ENCODE measurements at regions not wholly inside any gene's neighbourhood (a gene's known extent, or its start where the extent isn't known, plus 50 kb on each side); places are given as distances from the start of the nearest gene placed in this dataset.

DNA sequence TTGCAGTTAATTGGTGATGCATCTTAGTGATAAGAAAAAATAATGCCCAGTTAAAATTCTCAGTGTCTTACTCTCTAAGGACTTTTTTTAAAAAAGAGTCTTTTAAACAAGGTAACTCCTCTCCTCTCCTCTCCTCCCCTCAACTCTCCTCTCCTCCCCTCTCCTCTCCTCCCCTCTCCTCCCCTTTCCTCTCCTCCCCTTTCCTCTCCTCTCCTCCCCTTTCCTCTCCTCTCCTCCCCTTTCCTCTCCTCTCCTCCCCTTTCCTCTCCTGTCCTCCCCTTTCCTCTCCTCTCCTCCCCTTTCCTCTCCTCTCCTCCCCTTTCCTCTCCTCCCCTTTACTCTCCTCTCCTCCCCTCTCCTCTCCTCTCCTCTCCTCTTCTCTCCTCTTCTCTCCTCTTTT lies 675.9 kb upstream of the RBFOX1 start:
- ATAC-seq (no peak), FAIRE-seq (no peak), DNase-seq (no peak)
- Histone ChIP-seq H3K27ac (no peak overlapping the region), H3K9me3 (no peaks in the 10 kb centered on the region), H3K36me3 (no peaks in the 10 kb centered on the region), H3K4me1 (no peaks in the 10 kb centered on the region), H3K27me3 (no peaks in the 10 kb centered on the region), H3K4me3 (no peak overlapping the region)
- intact Hi-C loops (cut with DNase I): loop anchor here in 1 of 3 donors (10.0 kb wide), 1 partner anchor 62 kb away; no protein-coding TSS in a partner anchor
- TF ChIP-seq, protein P1, sequence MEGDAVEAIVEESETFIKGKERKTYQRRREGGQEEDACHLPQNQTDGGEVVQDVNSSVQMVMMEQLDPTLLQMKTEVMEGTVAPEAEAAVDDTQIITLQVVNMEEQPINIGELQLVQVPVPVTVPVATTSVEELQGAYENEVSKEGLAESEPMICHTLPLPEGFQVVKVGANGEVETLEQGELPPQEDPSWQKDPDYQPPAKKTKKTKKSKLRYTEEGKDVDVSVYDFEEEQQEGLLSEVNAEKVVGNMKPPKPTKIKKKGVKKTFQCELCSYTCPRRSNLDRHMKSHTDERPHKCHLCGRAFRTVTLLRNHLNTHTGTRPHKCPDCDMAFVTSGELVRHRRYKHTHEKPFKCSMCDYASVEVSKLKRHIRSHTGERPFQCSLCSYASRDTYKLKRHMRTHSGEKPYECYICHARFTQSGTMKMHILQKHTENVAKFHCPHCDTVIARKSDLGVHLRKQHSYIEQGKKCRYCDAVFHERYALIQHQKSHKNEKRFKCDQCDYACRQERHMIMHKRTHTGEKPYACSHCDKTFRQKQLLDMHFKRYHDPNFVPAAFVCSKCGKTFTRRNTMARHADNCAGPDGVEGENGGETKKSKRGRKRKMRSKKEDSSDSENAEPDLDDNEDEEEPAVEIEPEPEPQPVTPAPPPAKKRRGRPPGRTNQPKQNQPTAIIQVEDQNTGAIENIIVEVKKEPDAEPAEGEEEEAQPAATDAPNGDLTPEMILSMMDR (IDR thresholded peaks at IDR 0.05): no peak

DNA sequence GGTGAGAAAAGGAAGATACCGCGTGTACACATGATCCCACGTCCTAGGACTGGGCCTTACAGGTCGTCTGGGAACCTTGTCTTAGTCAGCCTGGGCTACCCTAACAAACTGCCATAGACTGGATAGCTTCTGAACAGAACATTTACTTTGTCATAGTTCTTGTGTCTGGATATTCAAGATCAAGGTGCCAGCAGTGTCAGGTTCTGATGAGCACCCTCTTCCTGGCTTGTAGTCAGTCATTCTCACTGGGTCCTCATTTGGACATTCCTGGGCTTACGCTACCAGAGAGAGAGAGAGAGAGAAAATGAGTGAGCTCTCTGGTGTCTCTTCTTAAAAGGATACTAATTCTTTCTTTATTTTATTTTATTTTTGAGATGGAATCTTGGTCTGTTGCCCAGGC lies 685.8 kb upstream of the RBFOX1 start:
- no peak for ATAC-seq
- Histone ChIP-seq H3K27ac (no peak overlapping the region), H3K27me3 (peaks cover 0 to 10% (median 0%) of the 10 kb centered on the region in 4 donors), H3K4me3 (no peak overlapping the region), H3K9me3 (no peaks in the 10 kb centered on the region), H3K36me3 (no peaks in the 10 kb centered on the region), H3K4me1 (no peaks in the 10 kb centered on the region)
- DNase-seq: no peak
- no peak for FAIRE-seq
- TF ChIP-seq, protein P1 (IDR thresholded peaks at IDR 0.05): no peak
- WGBS, 2 donors: 51 to 64% methylated on average over 5 of the region's 5 CpGs
- intact Hi-C loops (cut with DNase I): no loop called here

DNA sequence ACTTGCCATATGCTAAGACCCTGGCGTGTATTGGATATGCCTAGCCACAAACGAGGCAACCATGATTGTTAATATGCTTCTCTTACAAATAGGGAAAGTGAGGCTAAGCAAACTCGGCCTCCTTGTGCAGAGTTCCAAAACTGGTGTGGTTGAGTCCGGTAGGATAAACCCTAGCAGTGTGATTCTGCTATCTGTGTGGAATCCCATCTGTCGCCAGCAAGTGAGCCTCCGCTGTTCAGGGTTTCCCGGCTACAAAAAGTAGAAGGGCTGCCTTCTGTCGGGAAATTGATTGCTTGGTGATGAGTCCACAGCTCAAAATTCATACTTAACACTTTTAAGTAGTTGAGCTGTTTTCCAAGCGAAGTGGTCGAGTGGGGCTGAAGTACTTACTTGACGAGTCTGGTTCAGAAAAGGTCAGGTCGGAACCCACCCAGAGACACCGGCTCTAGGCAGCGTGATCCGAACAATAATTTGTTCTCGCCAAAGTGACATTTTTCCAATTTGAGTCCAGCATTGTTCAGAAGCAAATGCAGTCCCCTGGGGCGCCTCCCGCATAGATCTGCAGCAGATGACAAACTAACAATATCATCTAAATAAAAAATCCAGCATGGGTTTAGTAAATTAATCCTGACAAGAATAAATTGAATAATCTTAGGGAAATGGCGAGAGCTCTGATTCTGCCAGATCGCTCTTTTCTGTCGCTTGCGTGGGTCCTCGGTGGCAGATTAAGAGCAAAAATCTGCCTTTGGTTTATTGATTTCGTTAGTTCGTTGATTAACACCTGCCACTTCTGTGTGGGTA lies 686.7 kb upstream of the RBFOX1 start:
- TF ChIP-seq, protein P1 (IDR thresholded peaks at IDR 0.05): no peak
- Histone ChIP-seq H3K9me3 (no peaks in the 10 kb centered on the region), H3K4me3 (no peak overlapping the region), H3K4me1 (no peaks in the 10 kb centered on the region), H3K27me3 (peaks cover 0 to 14% (median 0%) of the 10 kb centered on the region in 4 donors), H3K36me3 (no peaks in the 10 kb centered on the region), H3K27ac (no peak overlapping the region)
- WGBS, 2 donors: 36 to 43% methylated on average over 25 of the region's 25 CpGs
- intact Hi-C loops (cut with DNase I): no loop called here
- FAIRE-seq (no peak), ATAC-seq (no peak), DNase-seq (no peak)

DNA sequence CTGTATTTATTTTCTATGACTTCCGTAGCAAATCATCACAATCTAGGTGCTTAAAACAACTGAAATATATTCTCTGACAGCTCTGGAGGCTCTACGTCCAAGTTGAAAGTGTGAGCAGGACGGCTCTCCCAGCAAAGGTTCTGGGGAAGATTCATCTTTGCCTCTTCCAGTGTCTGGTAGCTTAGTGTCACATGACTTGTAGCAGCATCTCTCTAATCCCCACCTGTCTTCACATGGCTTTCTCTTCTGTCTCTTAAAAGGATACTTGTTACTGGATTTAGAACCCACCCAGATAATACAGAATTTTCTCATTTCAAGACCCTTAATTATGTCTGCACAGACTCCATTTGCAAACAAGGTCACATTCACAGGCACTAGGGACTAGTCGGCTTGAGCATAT lies 687.7 kb upstream of the RBFOX1 start:
- H3K9me3 ChIP-seq: no peaks in the 10 kb centered on the region
- no peaks in the 10 kb centered on the region for H3K4me1 ChIP-seq
- TF ChIP-seq, protein P1 (IDR thresholded peaks at IDR 0.05): no peak
- WGBS, 2 donors: 25 to 32% methylated on average over 4 of the region's 4 CpGs
- H3K36me3 ChIP-seq: no peaks in the 10 kb centered on the region
- intact Hi-C loops (cut with DNase I): no loop called here
- H3K27me3 ChIP-seq: peaks cover 0 to 15% (median 0%) of the 10 kb centered on the region in 4 donors
- FAIRE-seq (no peak), DNase-seq (no peak), ATAC-seq (no peak)
- H3K4me3 ChIP-seq: no peak overlapping the region
- no peak overlapping the region for H3K27ac ChIP-seq

DNA sequence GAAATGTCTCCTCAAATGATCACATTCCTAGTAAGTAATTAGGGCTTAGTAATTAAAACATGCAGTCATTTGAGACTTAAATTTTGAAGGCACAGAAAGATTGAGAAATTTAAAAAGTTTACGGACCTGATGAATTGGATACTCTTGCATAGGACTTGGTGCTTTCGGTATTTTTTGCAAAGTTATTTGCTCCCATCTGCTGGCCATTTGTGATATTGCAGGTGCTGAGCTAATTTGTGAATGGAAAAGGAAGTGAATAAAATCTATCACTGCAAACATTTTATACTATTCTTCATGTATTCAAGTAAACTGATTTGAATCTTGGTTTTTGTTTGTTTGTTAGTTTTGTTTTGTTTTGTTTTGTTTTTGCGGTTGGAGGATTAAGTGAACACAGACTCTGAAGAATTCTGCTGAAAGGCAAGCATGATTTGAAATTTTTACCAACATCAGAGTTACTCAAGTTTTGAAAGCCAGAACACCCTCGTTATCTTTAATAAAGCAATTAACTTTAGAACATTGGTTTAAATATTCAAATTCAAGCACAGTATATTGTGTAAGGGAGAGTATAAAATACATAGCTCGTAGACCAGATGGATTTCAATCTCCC lies 689.5 kb upstream of the RBFOX1 start:
- 10 to 15% methylated on average over 5 of the region's 5 CpGs for WGBS, 2 donors
- H3K36me3 ChIP-seq: no peaks in the 10 kb centered on the region
- DNase-seq (peak in 3 of 6 donors; percentile 9 to 59 (median 18)), ATAC-seq (peak in 3 of 4 donors; percentile 67 to 68 (median 67)), FAIRE-seq (peak; percentile 95)
- no peak overlapping the region for H3K4me3 ChIP-seq
- no peaks in the 10 kb centered on the region for H3K4me1 ChIP-seq
- peaks cover 0 to 15% (median 0%) of the 10 kb centered on the region in 4 donors for H3K27me3 ChIP-seq
- TF ChIP-seq, protein P1 (IDR thresholded peaks at IDR 0.05): peak; percentile 53 to 83 (median 66)
- H3K9me3 ChIP-seq: no peaks in the 10 kb centered on the region
- intact Hi-C loops (cut with DNase I): no loop called here
- H3K27ac ChIP-seq: no peak overlapping the region
